Lower leg skin (tissue), 3 donors: ENCODE measurements at regions not wholly inside any gene's neighbourhood (a gene's known extent, or its start where the extent isn't known, plus 50 kb on each side); places are given as distances from the start of the nearest gene placed in this dataset.
"Not testable (repeated sequence)": the region's sequence is repeated elsewhere in the genome, so short reads cannot be mapped to it uniquely, and the experiment has no call there.

Source experiments
- CTCF ChIP-seq, 3 donors: fragments of 450-650 bp; IDR thresholded peaks; one replicate each; pipeline ENCODE4 v1.5.1; 2016; ENCODE audit warnings: antibody characterized with exemption in 3 of 3, mild to moderate bottlenecking in 3 of 3, moderate library complexity in 2 of 3
- POLR2A ChIP-seq, 2 donors: fragments of 450-650 bp; IDR thresholded peaks; one replicate each; pipeline ENCODE4 v1.6.1; 2016 to 2017; ENCODE audit warnings: antibody characterized with exemption in 2 of 2, mild to moderate bottlenecking in 1 of 2, moderate library complexity in 1 of 2

GRCh38 chr14:105639969-105640931, 113.9 kb downstream of the TMEM121 start:
- TF ChIP-seq POLR2A, CTCF (IDR thresholded peaks at IDR 0.05): not testable (repeated sequence)
